ENCODE measurements at regions not wholly inside any gene's neighbourhood (a gene's known extent, or its start where the extent isn't known, plus 50 kb on each side); places are given as distances from the start of the nearest gene placed in this dataset.

DNA sequence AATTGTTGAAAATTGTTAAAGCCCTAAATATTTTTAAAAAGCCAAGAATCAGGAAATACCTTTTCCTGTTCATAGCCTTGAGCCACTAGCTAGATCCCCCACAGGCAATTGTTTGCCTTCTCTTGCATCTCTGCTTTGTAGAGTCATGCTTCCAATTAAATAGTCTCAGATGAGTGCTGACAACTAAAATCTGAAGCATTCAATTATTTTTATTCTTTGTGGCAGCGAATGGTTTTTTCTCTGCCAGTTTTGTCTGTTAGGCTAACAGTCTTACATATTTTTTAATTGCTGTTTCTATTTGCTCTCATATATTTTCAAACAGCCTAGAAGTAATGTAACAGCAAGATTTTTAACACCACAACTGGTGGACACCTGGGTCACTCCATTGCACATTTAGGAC, 277.1 kb upstream of the GBE1 start:
- no peak for TF ChIP-seq CTCF (IDR thresholded peaks at IDR 0.05; ENCODE audit: insufficient read depth, low read length, missing control alignments)
- ChIA-PET CTCF (no interaction called here), POLR2A (no interaction called here)
- no peak for DNase-seq (ENCODE audit: low read depth, low spot score)
- H3K4me3 ChIP-seq (ENCODE audit: low read depth, low read length): no peak overlapping the region

GRCh38 chr3:82033186-82033585, 271.7 kb upstream of the GBE1 start:
- no peak overlapping the region for H3K4me3 ChIP-seq (ENCODE audit: low read depth, low read length)
- no peak for DNase-seq (ENCODE audit: low read depth, low spot score)
- no peak for TF ChIP-seq CTCF (IDR thresholded peaks at IDR 0.05; ENCODE audit: insufficient read depth, low read length, missing control alignments)
- ChIA-PET CTCF (no interaction called here), POLR2A (no interaction called here)

- TF ChIP-seq CTCF (IDR thresholded peaks at IDR 0.05; ENCODE audit: insufficient read depth, low read length, missing control alignments): no peak
These were observed 270.2 kb upstream of the GBE1 start for GRCh38 chr3:82031596-82031995.

GRCh38 chr3:82030916-82031315, 269.5 kb upstream of the GBE1 start:
- DNase-seq (ENCODE audit: low read depth, low spot score): no peak
- ChIA-PET CTCF (no interaction called here), POLR2A (no interaction called here)
- no peak overlapping the region for H3K4me3 ChIP-seq (ENCODE audit: low read depth, low read length)
- no peak for TF ChIP-seq CTCF (IDR thresholded peaks at IDR 0.05; ENCODE audit: insufficient read depth, low read length, missing control alignments)

More at GRCh38 chr3:82031596-82031995, 270.2 kb upstream of the GBE1 start:
- CTCF ChIA-PET: no interaction called here
- POLR2A ChIA-PET: no interaction called here
- no peak for DNase-seq (ENCODE audit: low read depth, low spot score)
- H3K4me3 ChIP-seq (ENCODE audit: low read depth, low read length): no peak overlapping the region

- no peak for DNase-seq (ENCODE audit: low read depth, low spot score)
- CTCF ChIA-PET: interaction anchor here (0.8 to 1.2 kb wide), 2 partner anchors 10 to 110 kb away, joined by 3 read pairs; no protein-coding TSS in a partner anchor
- TF ChIP-seq CTCF (IDR thresholded peaks at IDR 0.05; ENCODE audit: insufficient read depth, low read length, missing control alignments): no peak
- POLR2A ChIA-PET: interaction anchor here (0.7 kb wide), 1 partner anchor 810 kb away, joined by 3 read pairs; no protein-coding TSS in a partner anchor
- no peak overlapping the region for H3K4me3 ChIP-seq (ENCODE audit: low read depth, low read length)
These were observed 261.4 kb upstream of the GBE1 start for GRCh38 chr3:82022836-82023235.

DNA sequence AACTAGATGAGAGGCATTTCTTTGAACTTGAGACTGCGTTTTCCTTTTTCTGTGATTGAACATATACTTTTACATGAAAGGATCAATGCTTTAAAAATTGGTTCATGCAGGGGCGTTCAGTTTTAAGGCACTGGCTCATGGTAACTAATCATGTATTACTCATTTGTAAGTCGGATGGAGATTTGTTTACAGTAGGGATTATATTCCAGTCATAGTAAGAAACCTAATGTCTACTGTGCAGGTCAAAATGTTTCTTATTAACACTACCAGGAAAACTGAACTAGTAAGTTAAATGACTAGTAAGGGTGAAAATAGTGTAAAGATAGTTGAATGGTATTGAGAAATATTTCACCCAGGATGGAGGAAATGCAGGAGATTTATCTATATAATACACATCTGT, 258.8 kb upstream of the GBE1 start:
- DNase-seq (ENCODE audit: low read depth, low spot score): no peak
- TF ChIP-seq CTCF (IDR thresholded peaks at IDR 0.05; ENCODE audit: insufficient read depth, low read length, missing control alignments): no peak
- CTCF ChIA-PET: no interaction called here
- POLR2A ChIA-PET: no interaction called here
- no peak overlapping the region for H3K4me3 ChIP-seq (ENCODE audit: low read depth, low read length)
